ENCODE measurements at regions not wholly inside any gene's neighbourhood (a gene's known extent, or its start where the extent isn't known, plus 50 kb on each side); places are given as distances from the start of the nearest gene placed in this dataset.

GRCh38 chr5:68673823-68674180, 420.0 kb upstream of the SLC30A5 start:
- H2AFZ ChIP-seq (ENCODE audit: low read depth, low read length, poor library complexity, severe bottlenecking) = no peak overlapping the region
- no peaks in the 10 kb centered on the region for H3K27me3 ChIP-seq (ENCODE audit: insufficient read depth, low read length)
- no peak overlapping the region for H3K4me2 ChIP-seq (ENCODE audit: low read length)
- TF ChIP-seq ELF1 (IDR thresholded peaks at IDR 0.05; ENCODE audit: borderline replicate concordance, low read depth) (no peak), YY1 (IDR thresholded peaks at IDR 0.05; ENCODE audit: extremely low read depth, insufficient replicate concordance, low read depth, low read length) (no peak)
- H3K79me2 ChIP-seq (ENCODE audit: insufficient read depth, low read length) = no peaks in the 10 kb centered on the region
- ATAC-seq (no peak), DNase-seq (ENCODE audit: low read depth, low spot score) (no peak)
- H3K9ac ChIP-seq (ENCODE audit: low read length) = no peak overlapping the region
- CTCF ChIA-PET = no interaction called here
- RAD21 ChIA-PET (ENCODE audit: low non-redundant PET in 1 of 2, low total read pairs in 2 of 2, uncharacterized antibody in 2 of 2, unreplicated experiment in 2 of 2) = no interaction called here
- H3K27ac ChIP-seq (ENCODE audit: low read depth, low read length) = no peak overlapping the region
- intact Hi-C loops (cut with micrococcal nuclease) = no loop called here
- POLR2A ChIA-PET = no interaction called here
- H3K4me1 ChIP-seq (ENCODE audit: control insufficient read depth in 1 of 2, insufficient read depth in 2 of 2, low read length in 2 of 2) = no peaks in the 10 kb centered on the region
- no peaks in the 10 kb centered on the region for H3K36me3 ChIP-seq (ENCODE audit: control insufficient read depth in 1 of 2, insufficient read depth in 2 of 2, low read length in 2 of 2)
- no peak overlapping the region for H3K4me3 ChIP-seq (replicated peaks in 1 of 2; ENCODE audit: low read depth in 1 of 2, low read length in 2 of 2)
- no peaks in the 10 kb centered on the region for H3K9me3 ChIP-seq (ENCODE audit: control insufficient read depth in 1 of 2, insufficient read depth in 1 of 2, low read depth in 1 of 2, low read length in 2 of 2)
- H4K20me1 ChIP-seq (ENCODE audit: insufficient read depth) = no peaks in the 10 kb centered on the region
- no TSS peak for BruUV-seq (replicated peaks)
- no peaks in the 10 kb centered on the region for H3K9me2 ChIP-seq (ENCODE audit: insufficient read depth)

GRCh38 chr5:68679041-68679440, 414.8 kb upstream of the SLC30A5 start:
- ChIA-PET CTCF (no interaction called here), POLR2A (no interaction called here), RAD21 (ENCODE audit: low non-redundant PET in 1 of 2, low total read pairs in 2 of 2, uncharacterized antibody in 2 of 2, unreplicated experiment in 2 of 2) (no interaction called here)
- Histone ChIP-seq H3K79me2 (ENCODE audit: insufficient read depth, low read length) (no peaks in the 10 kb centered on the region), H3K4me3 (replicated peaks in 1 of 2; ENCODE audit: low read depth in 1 of 2, low read length in 2 of 2) (no peak overlapping the region), H3K9me3 (ENCODE audit: control insufficient read depth in 1 of 2, insufficient read depth in 1 of 2, low read depth in 1 of 2, low read length in 2 of 2) (no peaks in the 10 kb centered on the region), H3K9me2 (ENCODE audit: insufficient read depth) (no peaks in the 10 kb centered on the region), H4K20me1 (ENCODE audit: insufficient read depth) (no peaks in the 10 kb centered on the region), H3K36me3 (ENCODE audit: control insufficient read depth in 1 of 2, insufficient read depth in 2 of 2, low read length in 2 of 2) (no peaks in the 10 kb centered on the region), H3K9ac (ENCODE audit: low read length) (no peak overlapping the region), H3K27me3 (ENCODE audit: insufficient read depth, low read length) (no peaks in the 10 kb centered on the region), H3K4me2 (ENCODE audit: low read length) (no peak overlapping the region), H3K27ac (ENCODE audit: low read depth, low read length) (no peak overlapping the region), H2AFZ (ENCODE audit: low read depth, low read length, poor library complexity, severe bottlenecking) (no peak overlapping the region), H3K4me1 (ENCODE audit: control insufficient read depth in 1 of 2, insufficient read depth in 2 of 2, low read length in 2 of 2) (peaks cover 5 to 18% of the 10 kb centered on the region in 2 experiments; a peak in 3 of 4 replicates)
- no TSS peak for BruUV-seq (replicated peaks)
- intact Hi-C loops (cut with micrococcal nuclease) = no loop called here
- ATAC-seq (no peak), DNase-seq (ENCODE audit: low read depth, low spot score) (no peak)
- TF ChIP-seq ELF1 (IDR thresholded peaks at IDR 0.05; ENCODE audit: borderline replicate concordance, low read depth) = no peak
- TF ChIP-seq SRF (IDR thresholded peaks at IDR 0.05; ENCODE audit: low read depth) = no peak
- no peak for TF ChIP-seq EZH2phosphoT487 (IDR thresholded peaks at IDR 0.05; ENCODE audit: borderline replicate concordance)

All from HCT116 (cell line).